K562 (cell line): ENCODE measurements at regions not wholly inside any gene's neighbourhood (a gene's known extent, or its start where the extent isn't known, plus 50 kb on each side); places are given as distances from the start of the nearest gene placed in this dataset.

Experiments
- ATAC-seq: fragments of 200-7000 bp; cut with Tn5 transposase; 3 replicates; pipeline ENCODE4 v1.9.1; 2020; ENCODE audit warnings: moderate library complexity
- BruUV-seq: library from RNA; stranded (reverse); fragments of 400-500 nt; replicated peaks from 2 replicates; lab custom pipeline; 2021; lab: Mats Ljungman, UMichigan
- CTCF ChIA-PET: fragments of 300-600 bp; formaldehyde crosslinking; extraction: SDS; loops from one replicate; lab custom pipeline; 2021; ENCODE audit warnings: low intra/inter-chr PET ratio; lab: Yijun Ruan, JAX
- POLR2A ChIA-PET: fragments of 300-600, 350-650 bp; sonication (Branson Sonifier 250); formaldehyde crosslinking; extraction: SDS; loops from one replicate; lab custom pipeline; 2021; ENCODE audit warnings: antibody characterized with exemption, inconsistent platforms; lab: Yijun Ruan, JAX
- DNase-seq, 4 experiments: peaks; one replicate each; pipeline versions ENCODE4 v3.0.0 to v3.0.0-alpha.2; 2011 to 2018; ENCODE audit warnings: low spot score in 3 of 4, mixed read lengths in 3 of 4; ENCODE audit errors: extremely low read depth in 1 of 4
- FAIRE-seq: peaks from 2 replicates; lab custom pipeline; 2011; peaks lifted over from hg19 to GRCh38; lab: Jason Lieb, UNC
- H2AFZ ChIP-seq: 2 replicates; pipeline ENCODE4 v1.6.0; 2011; ENCODE audit warnings: low read depth, low read length, control low read depth, inconsistent platforms
- H3K27ac ChIP-seq: fragments of 200-600 bp; 3 replicates; pipeline ENCODE4 v1.8.0; 2011; ENCODE audit warnings: low read depth, mild to moderate bottlenecking, control low read depth, inconsistent platforms, low read length, moderate library complexity, mixed read lengths; ENCODE audit errors: extremely low read depth
- H3K27me3 ChIP-seq, 2 experiments: fragments of 300-600 bp in 1 of 2; 2 replicates in 1 of 2; 3 replicates in 1 of 2; pipeline versions ENCODE4 v1.6.0 to v1.8.0; 2011; ENCODE audit warnings: inconsistent platforms in 2 of 2, low read length in 2 of 2, mild to moderate bottlenecking in 1 of 2, mixed read lengths in 1 of 2, moderate library complexity in 1 of 2; ENCODE audit not compliant: control insufficient read depth in 2 of 2, insufficient read depth in 2 of 2
- H3K36me3 ChIP-seq: fragments of 300-600 bp; 3 replicates; pipeline ENCODE4 v1.8.0; 2011; ENCODE audit warnings: mild to moderate bottlenecking, low read length, inconsistent platforms; ENCODE audit not compliant: control insufficient read depth, insufficient read depth
- H3K4me1 ChIP-seq, 2 experiments: fragments of 200-600 bp in 1 of 2; replicated peaks in 1 of 2; 2 replicates in 1 of 2; 3 replicates in 1 of 2; pipeline versions ENCODE4 v1.5.1 to v1.8.0; 2011; ENCODE audit warnings: inconsistent platforms in 2 of 2, low read length in 2 of 2, mild to moderate bottlenecking in 1 of 2, mixed read lengths in 1 of 2, moderate library complexity in 1 of 2; ENCODE audit not compliant: control insufficient read depth in 2 of 2, insufficient read depth in 2 of 2
- H3K4me2 ChIP-seq: 2 replicates; pipeline ENCODE4 v1.6.1; 2011; ENCODE audit warnings: low read length, control low read depth, inconsistent platforms, mixed read lengths; ENCODE audit not compliant: insufficient read depth
- H3K4me3 ChIP-seq: fragments of 200-600 bp; sonication (generic), shearing (Covaris generic); 2 replicates; pipeline ENCODE4 v1.5.1; 2016; ENCODE audit warnings: control low read depth, inconsistent platforms
- H3K79me2 ChIP-seq: fragments of 200-600 bp; 3 replicates; pipeline ENCODE4 v1.8.0; 2011; ENCODE audit warnings: low read length, inconsistent platforms; ENCODE audit not compliant: control insufficient read depth, insufficient read depth
- H3K9ac ChIP-seq, 2 experiments: 2 replicates each; pipeline versions ENCODE4 v1.6.0 to v1.6.1; 2011; ENCODE audit warnings: low read depth in 2 of 2, low read length in 2 of 2, control low read depth in 1 of 2, inconsistent platforms in 1 of 2, mild to moderate bottlenecking in 1 of 2, mixed read lengths in 1 of 2; ENCODE audit not compliant: insufficient read depth in 1 of 2
- H3K9me1 ChIP-seq: one replicate; pipeline ENCODE4 v1.6.0; 2011; ENCODE audit warnings: inconsistent platforms, mild to moderate bottlenecking, low read length, moderate library complexity; ENCODE audit not compliant: control insufficient read depth, insufficient read depth
- H3K9me3 ChIP-seq: replicated peaks from 2 replicates; pipeline ENCODE4 v1.5.1; 2011; ENCODE audit warnings: low read depth, low read length, inconsistent platforms; ENCODE audit not compliant: control insufficient read depth, insufficient read depth
- H4K20me1 ChIP-seq: replicated peaks from 2 replicates; pipeline ENCODE4 v1.6.1; 2011; ENCODE audit warnings: low read length, inconsistent platforms, mixed read lengths; ENCODE audit not compliant: control insufficient read depth, insufficient read depth
- CUX1 ChIP-seq: fragments of 200-800 bp; sonication (Bioruptor generic); IDR thresholded peaks from 2 replicates; pipeline ENCODE4 v1.6.1; 2016; ENCODE audit warnings: missing genetic modification characterization, missing compliant biosample characterization
- DPF2 ChIP-seq: fragments of 450-650 bp; IDR thresholded peaks from 2 replicates; pipeline ENCODE4 v1.6.1; 2016
- POLR2AphosphoS2 ChIP-seq: IDR thresholded peaks from 2 replicates; pipeline ENCODE4 v1.6.1; 2012; ENCODE audit warnings: low read length, improper control_type of control experiment
- TRIM24 ChIP-seq, 2 experiments: fragments of 450-650 bp; IDR thresholded peaks; 2 replicates each; pipeline ENCODE4 v1.6.1; 2016
- ZBTB2 ChIP-seq: fragments of 450-650 bp; IDR thresholded peaks from 2 replicates; pipeline ENCODE4 v1.6.1; 2016; ENCODE audit warnings: antibody characterized with exemption
- ZBTB8A ChIP-seq: fragments of 450-650 bp; IDR thresholded peaks from 2 replicates; pipeline ENCODE4 v1.6.1; 2018; ENCODE audit warnings: mild to moderate bottlenecking, moderate library complexity; ENCODE audit not compliant: partially characterized antibody
- ZNF282 ChIP-seq: sonication (generic); formaldehyde crosslinking; IDR thresholded peaks from 2 replicates; pipeline ENCODE4 v1.8.1; 2023; ENCODE audit warnings: missing genetic modification reagents
- ZNF75A ChIP-seq: fragments of 450-650 bp; formaldehyde crosslinking; IDR thresholded peaks from 2 replicates; pipeline ENCODE4 v1.4.0; 2020; ENCODE audit warnings: mild to moderate bottlenecking
- in situ Hi-C: fragments of 300-500 bp; cut with MboI; formaldehyde crosslinking; loops from 4 replicates; pipeline ENCODE4 v1.15.0; 2018; ENCODE audit warnings: inconsistent platforms, mixed read lengths
- intact Hi-C: fragments of 100-400 bp; cut with micrococcal nuclease; formaldehyde crosslinking; loops from 2 replicates; pipeline ENCODE4 v1.14.2; 2022

- Histone ChIP-seq H3K4me3 (no peak overlapping the region), H3K4me1 (no peaks in the 10 kb centered on the region), H4K20me1 (no peaks in the 10 kb centered on the region), H3K9ac (no peak overlapping the region), H3K4me2 (no peak overlapping the region), H3K27me3 (no peaks in the 10 kb centered on the region), H2AFZ (no peak overlapping the region), H3K79me2 (no peaks in the 10 kb centered on the region), H3K36me3 (no peaks in the 10 kb centered on the region), H3K27ac (no peak overlapping the region), H3K9me3 (no peaks in the 10 kb centered on the region; the same call in none of the 2 replicates), H3K9me1 (no peaks in the 10 kb centered on the region)
- FAIRE-seq: no peak
- no TSS peak for BruUV-seq
- in situ Hi-C loops: no loop called here
- no peak for ATAC-seq
- DNase-seq: no peak
- ChIA-PET CTCF (no interaction called here), POLR2A (no interaction called here)
- intact Hi-C loops: no loop called here
- no peak for TF ChIP-seq TRIM24 (IDR thresholded peaks at IDR 0.05)
- no peak for TF ChIP-seq CUX1 (CRISPR knock-in tag)
- TF ChIP-seq ZNF282 (CRISPR knock-in tag): no peak
- no peak for TF ChIP-seq DPF2
- no peak for TF ChIP-seq ZBTB2
- no peak for TF ChIP-seq ZBTB8A
- no peak for TF ChIP-seq ZNF75A (CRISPR knock-in tag)
- TF ChIP-seq POLR2AphosphoS2: no peak
Measured at GRCh38 chr4:120452001-120452400, 385.4 kb upstream of the MAD2L1 start.
